Tibial nerve (tissue), 4 donors: ENCODE measurements at regions not wholly inside any gene's neighbourhood (a gene's known extent, or its start where the extent isn't known, plus 50 kb on each side); places are given as distances from the start of the nearest gene placed in this dataset.
"Not testable (repeated sequence)": the region's sequence is repeated elsewhere in the genome, so short reads cannot be mapped to it uniquely, and the experiment has no call there.

ENCODE experiments used
- DNase-seq, 2 donors: peaks; one replicate each; pipeline ENCODE4 v3.0.0-alpha.2; 2019; ENCODE audit warnings: low spot score in 2 of 2
- H3K27ac ChIP-seq, 4 donors: fragments of 200-600 bp; sonication (generic) in 3 of 4; one replicate each; pipeline ENCODE4 v1.5.1; 2017 to 2019; ENCODE audit warnings: mild to moderate bottlenecking in 1 of 4
- H3K27me3 ChIP-seq, 2 donors: fragments of 200-600 bp; sonication (generic) in 1 of 2; one replicate each; pipeline versions ENCODE4 v1.5.1 to v1.6.0; 2017 to 2019
- H3K36me3 ChIP-seq, 3 donors: fragments of 200-600 bp; sonication (generic); one replicate each; pipeline ENCODE4 v1.5.1; 2018 to 2019
- H3K4me1 ChIP-seq, 4 donors: fragments of 200-600 bp; sonication (generic) in 3 of 4; one replicate each; pipeline ENCODE4 v1.5.1; 2017 to 2019
- H3K4me3 ChIP-seq, 4 donors: fragments of 200-600 bp; sonication (generic) in 3 of 4; one replicate each; pipeline ENCODE4 v1.5.1; 2017 to 2019; ENCODE audit warnings: mild to moderate bottlenecking in 1 of 4, moderate library complexity in 1 of 4
- H3K9me3 ChIP-seq, 4 donors: fragments of 200-600 bp; sonication (generic) in 3 of 4; one replicate each; pipeline ENCODE4 v1.5.1; 2017 to 2019
- CTCF ChIP-seq, 5 experiments: fragments of 200-600 bp in 3 of 5; fragments of 450-650 bp in 2 of 5; sonication (generic) in 3 of 5; IDR thresholded peaks; one replicate each; pipeline ENCODE4 v1.5.1; 2016 to 2019; ENCODE audit warnings: antibody characterized with exemption in 5 of 5, mild to moderate bottlenecking in 3 of 5, moderate library complexity in 2 of 5
- EP300 ChIP-seq, 2 donors: sonication (generic); formaldehyde crosslinking; IDR thresholded peaks; one replicate each; pipeline ENCODE4 v1.6.1; 2017; ENCODE audit warnings: antibody characterized with exemption in 2 of 2, mild to moderate bottlenecking in 1 of 2
- POLR2A ChIP-seq, 2 donors: fragments of 450-650 bp; IDR thresholded peaks; one replicate each; pipeline ENCODE4 v1.6.1; 2017; ENCODE audit warnings: antibody characterized with exemption in 2 of 2, mild to moderate bottlenecking in 2 of 2, moderate library complexity in 2 of 2
- WGBS, 2 donors: methylation state at CpG; one replicate each; pipeline ENCODE4 v1.1.5; 2018; 5-methylcytosine and 5-hydroxymethylcytosine counted together

- not testable (repeated sequence) for DNase-seq, H3K36me3 ChIP-seq, H3K4me3 ChIP-seq, H3K27ac ChIP-seq, H3K4me1 ChIP-seq, H3K27me3 ChIP-seq
- WGBS, 2 donors = 69 to 71% methylated on average over 6 of the region's 6 CpGs
- H3K9me3 ChIP-seq = peaks cover 0 to 14% (median 0%) of the 10 kb centered on the region in 4 donors
Measured at GRCh38 chr4:49164916-49165315, 178.8 kb downstream of the CWH43 start.

- H3K27ac ChIP-seq, H3K4me1 ChIP-seq, H3K4me3 ChIP-seq, H3K27me3 ChIP-seq, H3K36me3 ChIP-seq, DNase-seq: not testable (repeated sequence)
- H3K9me3 ChIP-seq = peaks cover 0 to 13% (median 0%) of the 10 kb centered on the region in 4 donors
- WGBS, 2 donors = 73 to 79% methylated on average over 6 of the region's 8 CpGs
Measured at GRCh38 chr4:49177847-49178246, 191.8 kb downstream of the CWH43 start.

- not testable (repeated sequence) for H3K4me1 ChIP-seq, H3K27ac ChIP-seq, H3K9me3 ChIP-seq, H3K36me3 ChIP-seq, H3K4me3 ChIP-seq, DNase-seq, H3K27me3 ChIP-seq
- 70 to 82% methylated on average over 2 to 4 of the region's 4 CpGs for WGBS, 2 donors
Measured at GRCh38 chr4:49181088-49181487, 195.0 kb downstream of the CWH43 start.

GRCh38 chr4:49211396-49212194, 225.5 kb downstream of the CWH43 start:
- WGBS, 2 donors = 52 to 60% methylated on average over 11 of the region's 11 CpGs
- DNase-seq = not testable (repeated sequence)

GRCh38 chr4:49213250-49213649, 227.2 kb downstream of the CWH43 start:
- not testable (repeated sequence) for H3K4me3 ChIP-seq, H3K36me3 ChIP-seq, H3K27ac ChIP-seq, H3K4me1 ChIP-seq, DNase-seq, H3K9me3 ChIP-seq, H3K27me3 ChIP-seq
- WGBS, 2 donors = 37 to 53% methylated on average over 3 of the region's 3 CpGs

More at GRCh38 chr4:49211396-49212194, 225.5 kb downstream of the CWH43 start:
- H3K4me1 ChIP-seq, H3K9me3 ChIP-seq, H3K4me3 ChIP-seq, H3K27me3 ChIP-seq, H3K27ac ChIP-seq, H3K36me3 ChIP-seq: not testable (repeated sequence)

- not testable (repeated sequence) for H3K27me3 ChIP-seq, H3K4me1 ChIP-seq, H3K36me3 ChIP-seq, DNase-seq, H3K9me3 ChIP-seq, H3K27ac ChIP-seq, H3K4me3 ChIP-seq
- 83 to 90% methylated on average over 3 to 5 of the region's 5 CpGs for WGBS, 2 donors
Measured at GRCh38 chr4:49213750-49214149, 227.7 kb downstream of the CWH43 start.

GRCh38 chr4:49214453-49215081, 228.5 kb downstream of the CWH43 start:
- H3K9me3 ChIP-seq, H3K27ac ChIP-seq, H3K27me3 ChIP-seq, H3K4me1 ChIP-seq, DNase-seq, H3K4me3 ChIP-seq, H3K36me3 ChIP-seq: not testable (repeated sequence)
- 71 to 87% methylated on average over 5 of the region's 5 CpGs for WGBS, 2 donors

GRCh38 chr4:49215082-49215479, 229.0 kb downstream of the CWH43 start:
- WGBS, 2 donors = 77 to 88% methylated on average over 2 of the region's 2 CpGs
- not testable (repeated sequence) for H3K27me3 ChIP-seq, H3K9me3 ChIP-seq, DNase-seq, H3K4me3 ChIP-seq, H3K4me1 ChIP-seq, H3K27ac ChIP-seq, H3K36me3 ChIP-seq

GRCh38 chr4:49216606-49217005, 230.5 kb downstream of the CWH43 start:
- WGBS, 2 donors = 63 to 71% methylated on average over 3 of the region's 3 CpGs
- not testable (repeated sequence) for H3K36me3 ChIP-seq, H3K4me3 ChIP-seq, H3K4me1 ChIP-seq, H3K27me3 ChIP-seq, DNase-seq, H3K9me3 ChIP-seq, H3K27ac ChIP-seq

- H3K9me3 ChIP-seq = peaks cover 0 to 3% (median 0%) of the 10 kb centered on the region in 4 donors
- DNase-seq = no peak
- no peaks in the 10 kb centered on the region for H3K36me3 ChIP-seq
- TF ChIP-seq CTCF (IDR thresholded peaks at IDR 0.05) = no peak
- TF ChIP-seq EP300 (IDR thresholded peaks at IDR 0.05) = no peak
- no peak for TF ChIP-seq POLR2A (IDR thresholded peaks at IDR 0.05)
- no peak overlapping the region for H3K27ac ChIP-seq
- H3K4me1 ChIP-seq = no peaks in the 10 kb centered on the region
- no peak overlapping the region for H3K4me3 ChIP-seq
- no peaks in the 10 kb centered on the region for H3K27me3 ChIP-seq
Measured at GRCh38 chr4:49217492-49217891, 231.4 kb downstream of the CWH43 start.

- not testable (repeated sequence) for H3K36me3 ChIP-seq, DNase-seq, H3K4me3 ChIP-seq, H3K9me3 ChIP-seq, H3K27ac ChIP-seq, H3K4me1 ChIP-seq, H3K27me3 ChIP-seq
- WGBS, 2 donors = 71 to 74% methylated on average over 3 of the region's 3 CpGs
Measured at GRCh38 chr4:49218094-49218493, 232.0 kb downstream of the CWH43 start.

- H3K4me1 ChIP-seq, H3K27ac ChIP-seq, H3K9me3 ChIP-seq, H3K4me3 ChIP-seq, H3K27me3 ChIP-seq, H3K36me3 ChIP-seq, DNase-seq: not testable (repeated sequence)
Measured at GRCh38 chr4:49218931-49219330, 232.9 kb downstream of the CWH43 start.
